HepG2 (cell line): ENCODE measurements at regions not wholly inside any gene's neighbourhood (a gene's known extent, or its start where the extent isn't known, plus 50 kb on each side); places are given as distances from the start of the nearest gene placed in this dataset.

Source experiments
- ATAC-seq: fragments of 200-7000 bp; cut with Tn5 transposase; 3 replicates; pipeline ENCODE4 v1.9.1; 2020; ENCODE audit warnings: mild to moderate bottlenecking, moderate library complexity
- BruUV-seq: library from RNA; stranded (reverse); fragments of 400-500 nt; replicated peaks from 2 replicates; lab custom pipeline; 2021; lab: Mats Ljungman, UMichigan
- CTCF ChIA-PET: fragments of 300-600 bp; formaldehyde crosslinking; extraction: SDS; loops from one replicate; lab custom pipeline; 2021; ENCODE audit warnings: low total read pairs, inconsistent platforms, low intra/inter-chr PET ratio; lab: Yijun Ruan, JAX
- POLR2A ChIA-PET: fragments of 350-600 bp; sonication (Branson Sonifier 250); formaldehyde crosslinking; loops from one replicate; lab custom pipeline; 2020; ENCODE audit warnings: antibody characterized with exemption, inconsistent platforms; lab: Yijun Ruan, JAX
- DNase-seq: peaks from one replicate; pipeline ENCODE4 v3.0.0-alpha.2; 2015; ENCODE audit warnings: low spot score
- FAIRE-seq: peaks from 3 replicates; lab custom pipeline; 2011; peaks lifted over from hg19 to GRCh38; lab: Jason Lieb, UNC
- H2AFZ ChIP-seq: one replicate; pipeline ENCODE4 v1.6.1; 2011; ENCODE audit warnings: low read length, inconsistent platforms
- H3K27ac ChIP-seq: fragments of 300-600 bp; 3 replicates; pipeline ENCODE4 v1.8.0; 2011; ENCODE audit warnings: mixed run types, mild to moderate bottlenecking, mixed read lengths, low read length, inconsistent platforms; ENCODE audit not compliant: insufficient read depth; ENCODE audit errors: extremely low read length
- H3K27me3 ChIP-seq, 2 experiments: fragments of 200-600 bp in 1 of 2; 2 replicates in 1 of 2; 3 replicates in 1 of 2; pipeline versions ENCODE4 v1.6.0 to v1.8.0; 2011; ENCODE audit warnings: low read length in 2 of 2, mild to moderate bottlenecking in 2 of 2, moderate library complexity in 2 of 2, inconsistent platforms in 1 of 2; ENCODE audit not compliant: insufficient read depth in 2 of 2, control insufficient read depth in 1 of 2
- H3K36me3 ChIP-seq, 2 experiments: fragments of 200-600 bp in 1 of 2; replicated peaks in 1 of 2; 2 replicates in 1 of 2; 3 replicates in 1 of 2; pipeline versions ENCODE4 v1.5.1 to v1.8.0; 2011; ENCODE audit warnings: low read length in 2 of 2, inconsistent platforms in 1 of 2; ENCODE audit not compliant: insufficient read depth in 2 of 2, control insufficient read depth in 1 of 2
- H3K4me1 ChIP-seq: 2 replicates; pipeline ENCODE4 v1.5.1; 2012; ENCODE audit warnings: low read length, inconsistent platforms; ENCODE audit not compliant: insufficient read depth
- H3K4me2 ChIP-seq: 2 replicates; pipeline ENCODE4 v1.6.0; 2011; ENCODE audit warnings: low read depth, low read length, inconsistent platforms
- H3K4me3 ChIP-seq, 3 experiments: fragments of 200-600 bp in 1 of 3; sonication (generic), shearing (Covaris generic) in 1 of 3; replicated peaks in 1 of 3; 2 replicates each; pipeline ENCODE4 v1.5.1; 2011 to 2016; ENCODE audit warnings: low read length in 3 of 3, inconsistent platforms in 2 of 3, low read depth in 2 of 3, mild to moderate bottlenecking in 2 of 3, control low read depth in 1 of 3, mixed read lengths in 1 of 3; ENCODE audit not compliant: insufficient read depth in 1 of 3
- H3K79me2 ChIP-seq: one replicate; pipeline ENCODE4 v1.6.1; 2011; ENCODE audit warnings: low read length, inconsistent platforms; ENCODE audit not compliant: insufficient read depth
- H3K9ac ChIP-seq: 2 replicates; pipeline ENCODE4 v1.6.0; 2011; ENCODE audit warnings: mild to moderate bottlenecking, low read depth, low read length, inconsistent platforms; ENCODE audit not compliant: insufficient read depth
- H3K9me3 ChIP-seq: 2 replicates; pipeline ENCODE4 v1.5.1; 2012; ENCODE audit warnings: mild to moderate bottlenecking, low read length
- H4K20me1 ChIP-seq: 2 replicates; pipeline ENCODE4 v1.6.0; 2011; ENCODE audit warnings: inconsistent platforms, mild to moderate bottlenecking, low read length, moderate library complexity; ENCODE audit not compliant: insufficient read depth
- NFIC ChIP-seq: IDR thresholded peaks from 2 replicates; pipeline ENCODE4 v1.6.1; 2012; ENCODE audit warnings: mild to moderate bottlenecking, low read length, inconsistent platforms
- RARA ChIP-seq: IDR thresholded peaks from 2 replicates; pipeline ENCODE4 v1.6.1; 2016; ENCODE audit warnings: missing genetic modification reagents, missing compliant biosample characterization
- ZNF326 ChIP-seq: sonication (generic); formaldehyde crosslinking; IDR thresholded peaks from 2 replicates; pipeline ENCODE4 v1.4.0; 2020; ENCODE audit warnings: missing genetic modification reagents, borderline replicate concordance
- WGBS: methylation state at CpG from one replicate; pipeline ENCODE4 v1.1.6; 2017; ENCODE audit warnings: low lambda C conversion rate; 5-methylcytosine and 5-hydroxymethylcytosine counted together
- in situ Hi-C: cut with HindIII; loops from 2 replicates; pipeline ENCODE4 v1.10.0; 2017; ENCODE audit warnings: low pct_unique_long_range_greater_than_20kb; ENCODE audit not compliant: extremely low pct_ligation_motif_present
- intact Hi-C: fragments of 100-400 bp; cut with micrococcal nuclease; formaldehyde crosslinking; loops from one replicate; pipeline ENCODE4 v1.10.0; 2022; ENCODE audit not compliant: unreplicated experiment

GRCh38 chr3:164416491-164417222 is 661.6 kb downstream of the SI start:
- no peak overlapping the region for H3K4me2 ChIP-seq
- intact Hi-C loops, result no loop called here
- no peaks in the 10 kb centered on the region for H4K20me1 ChIP-seq
- no peak for TF ChIP-seq NFIC
- no peak for TF ChIP-seq ZNF326
- no peak for DNase-seq
- H2AFZ ChIP-seq, result no peak overlapping the region
- no peak overlapping the region for H3K9ac ChIP-seq
- no peaks in the 10 kb centered on the region for H3K4me1 ChIP-seq
- H3K27me3 ChIP-seq, result no peaks in the 10 kb centered on the region
- CTCF ChIA-PET, result no interaction called here
- H3K27ac ChIP-seq, result no peak overlapping the region
- POLR2A ChIA-PET, result no interaction called here
- H3K79me2 ChIP-seq, result no peaks in the 10 kb centered on the region
- no TSS peak for BruUV-seq
- H3K9me3 ChIP-seq, result no peaks in the 10 kb centered on the region
- no peak for FAIRE-seq
- WGBS, result 42% methylated on average over 3 of the region's 3 CpGs
- H3K4me3 ChIP-seq, result no peak overlapping the region
- H3K36me3 ChIP-seq, result no peaks in the 10 kb centered on the region
- in situ Hi-C loops, result no loop called here
- no peak for ATAC-seq

- POLR2A ChIA-PET, result no interaction called here
- BruUV-seq, result no TSS peak
- Histone ChIP-seq H3K4me2 (no peak overlapping the region), H3K9ac (no peak overlapping the region), H3K27ac (no peak overlapping the region), H2AFZ (no peak overlapping the region), H3K9me3 (no peaks in the 10 kb centered on the region), H3K36me3 (no peaks in the 10 kb centered on the region), H3K27me3 (no peaks in the 10 kb centered on the region), H3K79me2 (no peaks in the 10 kb centered on the region), H3K4me1 (no peaks in the 10 kb centered on the region), H3K4me3 (no peak overlapping the region), H4K20me1 (no peaks in the 10 kb centered on the region)
- DNase-seq (no peak), ATAC-seq (no peak), FAIRE-seq (no peak)
- in situ Hi-C loops (no loop called here), intact Hi-C loops (no loop called here)
- 0% methylated on average over 1 of the region's 1 CpG for whole genome bisulfite sequencing
- CTCF ChIA-PET, result no interaction called here
- TF ChIP-seq RARA (CRISPR knock-in tag), result no peak
Observed at GRCh38 chr3:164408326-164408725, 670.0 kb downstream of the SI start.
